Naive thymus-derived CD8-positive, alpha-beta T cell (primary cell): ENCODE measurements at regions not wholly inside any gene's neighbourhood (a gene's known extent, or its start where the extent isn't known, plus 50 kb on each side); places are given as distances from the start of the nearest gene placed in this dataset.
A peak's percentile ranks its signal among the peaks of the same experiment; 100 is the strongest.

Experiments used
- ATAC-seq, 2 donors: fragments of 150-1000 bp; cut with Tn5 transposase in 1 of 2; sonication (Bioruptor Pico), chemical (Tn5 transposase) in 1 of 2; 1 replicate in 1 of 2; 2 replicates in 1 of 2; pipeline ENCODE4 v1.10.0; 2021; ENCODE audit warnings: mild to moderate bottlenecking in 2 of 2, moderate library complexity in 2 of 2
- POLR2A ChIA-PET: fragments of 350-600 bp; sonication (Branson Sonifier 250); formaldehyde crosslinking; loops from one replicate; lab custom pipeline; 2021; ENCODE audit warnings: antibody characterized with exemption; lab: Charles Lee
- DNase-seq, 10 donors: peaks; one replicate each; pipeline versions ENCODE4 v3.0.0 to v3.0.0-alpha.2; 2020 to 2022
- H3K27ac Mint-ChIP-seq, 10 donors: one replicate each; pipeline ENCODE4 v1.8.0; 2020 to 2022; ENCODE audit warnings: mild to moderate bottlenecking in 10 of 10, mixed read lengths in 10 of 10, moderate library complexity in 4 of 10, inconsistent platforms in 1 of 10
- H3K27me3 Mint-ChIP-seq, 5 donors: one replicate each; pipeline ENCODE4 v1.8.0; 2021 to 2022; ENCODE audit warnings: mixed read lengths in 5 of 5
- H3K36me3 Mint-ChIP-seq, 3 donors: one replicate each; pipeline ENCODE4 v1.8.0; 2020 to 2022; ENCODE audit warnings: mixed read lengths in 3 of 3, mild to moderate bottlenecking in 2 of 3, inconsistent platforms in 1 of 3
- H3K4me1 Mint-ChIP-seq, 4 donors: one replicate each; pipeline ENCODE4 v1.8.0; 2021 to 2022; ENCODE audit warnings: mixed read lengths in 4 of 4
- H3K4me3 Mint-ChIP-seq, 10 donors: one replicate each; pipeline ENCODE4 v1.8.0; 2020 to 2022; ENCODE audit warnings: mild to moderate bottlenecking in 10 of 10, mixed read lengths in 10 of 10, moderate library complexity in 6 of 10, inconsistent platforms in 1 of 10
- H3K9me3 Mint-ChIP-seq, 9 donors: one replicate each; pipeline ENCODE4 v1.8.0; 2020 to 2022; ENCODE audit warnings: mixed read lengths in 9 of 9, mild to moderate bottlenecking in 3 of 9, inconsistent platforms in 1 of 9, moderate library complexity in 1 of 9

- peaks cover 0 to 6% (median under 1%) of the 10 kb centered on the region in 4 donors for H3K4me1 Mint-ChIP-seq
- peaks cover 0 to 10% (median 0%) of the 10 kb centered on the region in 5 donors for H3K27me3 Mint-ChIP-seq
- H3K9me3 Mint-ChIP-seq: peaks cover 0 to 3% (median 0%) of the 10 kb centered on the region in 9 donors
- POLR2A ChIA-PET: no interaction called here
- ATAC-seq (no peak), DNase-seq (no peak)
- no peaks in the 10 kb centered on the region for H3K36me3 Mint-ChIP-seq
- H3K4me3 Mint-ChIP-seq: no peak overlapping the region
- H3K27ac Mint-ChIP-seq: no peak overlapping the region
These were observed 233.1 kb downstream of the GADD45G start for GRCh38 chr9:89837934-89838310.

DNA sequence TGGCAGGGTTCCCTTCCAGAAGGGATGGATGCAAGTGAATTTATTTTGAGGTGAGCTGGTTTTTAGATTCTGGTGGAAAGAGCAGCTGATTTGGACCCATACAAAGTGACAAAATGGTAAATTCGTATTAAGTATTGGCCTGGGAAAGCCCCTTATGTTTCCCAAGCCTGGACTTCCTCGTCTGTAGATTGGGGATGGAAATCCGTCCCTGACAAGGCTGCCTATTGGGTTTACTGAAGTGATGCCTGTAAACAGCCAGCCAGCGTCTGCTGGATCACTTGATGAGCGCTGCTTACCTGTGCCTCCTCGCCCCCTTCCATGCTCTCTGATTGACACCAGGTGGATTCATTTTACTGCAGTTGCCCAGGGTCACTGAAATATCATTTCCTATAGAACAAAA, 233.8 kb downstream of the GADD45G start:
- Mint-ChIP-seq H3K36me3 (no peaks in the 10 kb centered on the region), H3K27ac (no peak overlapping the region), H3K4me1 (peaks cover 0 to 3% (median 0%) of the 10 kb centered on the region in 4 donors), H3K4me3 (no peak overlapping the region), H3K27me3 (peaks cover 0 to 10% (median 0%) of the 10 kb centered on the region in 5 donors), H3K9me3 (no peaks in the 10 kb centered on the region)
- DNase-seq (no peak), ATAC-seq (no peak)
- POLR2A ChIA-PET: no interaction called here

DNA sequence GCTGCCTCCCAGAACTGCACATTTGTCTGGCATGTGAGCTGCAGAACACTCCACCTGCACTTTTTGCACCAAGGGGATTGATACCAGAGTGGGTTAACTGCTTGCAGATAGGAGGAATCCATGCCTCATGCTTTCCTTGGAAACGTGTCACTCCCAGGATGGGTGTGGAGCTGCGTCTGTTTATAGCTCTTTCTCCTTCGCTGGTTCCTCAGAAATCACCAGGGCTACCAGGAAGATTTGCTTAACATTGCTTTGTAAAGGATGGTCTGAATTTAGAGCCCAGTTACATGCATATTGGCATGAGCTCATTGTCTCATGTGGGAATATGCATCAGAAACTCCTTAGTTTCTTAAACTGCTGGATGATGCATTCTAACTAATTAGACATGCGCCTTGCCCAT, 234.6 kb downstream of the GADD45G start:
- ATAC-seq (no peak), DNase-seq (no peak)
- Mint-ChIP-seq H3K36me3 (no peaks in the 10 kb centered on the region), H3K27ac (no peak overlapping the region), H3K9me3 (no peaks in the 10 kb centered on the region), H3K27me3 (peaks cover 0 to 10% (median 0%) of the 10 kb centered on the region in 5 donors), H3K4me1 (peaks cover 0 to 3% (median 0%) of the 10 kb centered on the region in 4 donors), H3K4me3 (no peak overlapping the region)
- POLR2A ChIA-PET: interaction anchor here (0.6 kb wide), 1 partner anchor 26 kb away, joined by 5 read pairs; no protein-coding TSS in a partner anchor

DNA sequence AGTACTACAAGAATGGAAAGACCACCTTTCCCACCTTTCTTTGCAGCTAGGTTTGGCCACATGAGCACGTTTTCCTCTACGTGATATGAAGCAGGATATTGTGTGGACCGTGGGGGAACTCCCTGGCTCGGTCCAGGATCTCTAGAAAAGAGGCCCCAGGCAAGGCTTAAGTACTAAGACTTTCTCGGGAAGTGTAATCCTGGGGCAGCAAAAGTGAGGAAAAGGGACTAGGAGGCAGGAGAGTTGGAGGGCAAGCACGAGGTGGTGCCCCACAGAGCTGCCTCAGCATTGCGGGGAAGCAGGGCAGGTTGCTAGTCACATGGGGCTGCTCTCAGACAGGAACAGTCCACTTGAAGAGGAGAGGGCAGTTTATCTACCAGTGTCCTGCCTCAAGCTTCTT, 235.1 kb downstream of the GADD45G start:
- no peak for DNase-seq
- Mint-ChIP-seq H3K4me3 (no peak overlapping the region), H3K9me3 (no peaks in the 10 kb centered on the region), H3K4me1 (peaks cover 0 to 3% (median 0%) of the 10 kb centered on the region in 4 donors), H3K27me3 (peaks cover 0 to 10% (median 0%) of the 10 kb centered on the region in 5 donors), H3K36me3 (no peaks in the 10 kb centered on the region), H3K27ac (no peak overlapping the region)
- POLR2A ChIA-PET: no interaction called here
- no peak for ATAC-seq

DNA sequence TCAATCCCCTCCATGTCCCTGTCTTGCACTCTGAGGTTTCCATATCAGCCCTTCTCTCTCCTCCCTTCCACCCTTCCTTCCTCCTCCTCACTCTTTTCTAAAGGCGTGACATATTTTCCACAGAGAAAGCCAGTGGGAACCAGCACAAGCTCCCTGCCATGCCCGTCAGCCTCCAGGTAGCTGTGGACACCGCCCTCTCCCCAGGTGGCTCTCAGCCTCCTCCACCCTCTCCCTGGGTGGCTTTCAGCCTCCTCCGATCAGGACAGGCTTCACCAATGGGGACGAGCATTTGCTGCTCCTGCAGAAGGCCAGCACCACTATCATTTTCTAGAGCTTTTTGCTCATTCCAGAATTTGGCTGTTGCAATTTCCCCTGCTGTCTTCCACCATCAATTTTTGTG, 236.6 kb downstream of the GADD45G start:
- ATAC-seq: no peak
- Mint-ChIP-seq H3K27me3 (peaks cover 0 to 10% (median 0%) of the 10 kb centered on the region in 5 donors), H3K27ac (peak overlapping the region in 1 of 10 donors; percentile 49), H3K9me3 (no peaks in the 10 kb centered on the region), H3K4me1 (peaks cover 0 to 3% (median 0%) of the 10 kb centered on the region in 4 donors), H3K36me3 (no peaks in the 10 kb centered on the region), H3K4me3 (no peak overlapping the region)
- no peak for DNase-seq
- POLR2A ChIA-PET: no interaction called here

GRCh38 chr9:89842267-89842768, 237.5 kb downstream of the GADD45G start:
- H3K36me3 Mint-ChIP-seq: no peaks in the 10 kb centered on the region
- no peak for ATAC-seq

DNA sequence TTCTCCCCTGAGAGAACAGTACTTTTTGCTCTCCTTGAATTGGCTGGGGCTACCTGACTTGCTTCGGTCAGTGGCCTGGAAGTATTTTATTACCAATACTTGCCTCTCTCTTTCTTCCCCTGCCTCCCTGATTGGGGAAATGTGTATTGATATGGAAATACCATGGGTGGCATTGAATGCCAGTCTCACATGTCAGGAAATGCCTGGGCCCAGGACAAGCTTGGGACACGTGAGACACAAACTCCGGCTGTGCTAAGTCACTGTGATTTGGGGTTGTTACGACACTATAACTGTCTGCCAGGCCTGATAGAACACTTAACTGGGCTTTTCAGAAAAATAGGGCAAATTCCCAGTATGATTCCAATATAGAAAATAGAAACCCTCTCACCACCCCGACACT, 238.3 kb downstream of the GADD45G start:
- H3K9me3 Mint-ChIP-seq: no peaks in the 10 kb centered on the region
- H3K27ac Mint-ChIP-seq: no peak overlapping the region
- POLR2A ChIA-PET: no interaction called here
- ATAC-seq (no peak), DNase-seq (no peak)
- H3K4me1 Mint-ChIP-seq: peaks cover 0 to 3% (median 0%) of the 10 kb centered on the region in 4 donors
- H3K36me3 Mint-ChIP-seq: no peaks in the 10 kb centered on the region
- H3K27me3 Mint-ChIP-seq: peaks cover 0 to 10% (median 0%) of the 10 kb centered on the region in 5 donors
- H3K4me3 Mint-ChIP-seq: no peak overlapping the region

More at GRCh38 chr9:89842267-89842768, 237.5 kb downstream of the GADD45G start:
- H3K9me3 Mint-ChIP-seq: no peaks in the 10 kb centered on the region
- POLR2A ChIA-PET: no interaction called here
- H3K4me1 Mint-ChIP-seq: peaks cover 0 to 3% (median 0%) of the 10 kb centered on the region in 4 donors
- no peak for DNase-seq
- peak overlapping the region in 1 of 10 donors; percentile 53 for H3K27ac Mint-ChIP-seq
- no peak overlapping the region for H3K4me3 Mint-ChIP-seq
- peaks cover 0 to 10% (median 0%) of the 10 kb centered on the region in 5 donors for H3K27me3 Mint-ChIP-seq

GRCh38 chr9:89843591-89843990, 238.8 kb downstream of the GADD45G start:
- POLR2A ChIA-PET: no interaction called here
- Mint-ChIP-seq H3K27ac (no peak overlapping the region), H3K4me3 (no peak overlapping the region), H3K9me3 (no peaks in the 10 kb centered on the region), H3K4me1 (peaks cover 0 to 3% (median 0%) of the 10 kb centered on the region in 4 donors), H3K36me3 (no peaks in the 10 kb centered on the region), H3K27me3 (peaks cover 0 to 10% (median 3%) of the 10 kb centered on the region in 5 donors)
- no peak for ATAC-seq
- no peak for DNase-seq

GRCh38 chr9:89844075-89844474, 239.3 kb downstream of the GADD45G start:
- Mint-ChIP-seq H3K36me3 (no peaks in the 10 kb centered on the region), H3K27me3 (peaks cover 0 to 10% (median 5%) of the 10 kb centered on the region in 5 donors), H3K4me3 (no peak overlapping the region), H3K27ac (no peak overlapping the region), H3K4me1 (peaks cover 0 to 3% (median 0%) of the 10 kb centered on the region in 4 donors), H3K9me3 (no peaks in the 10 kb centered on the region)
- ATAC-seq (no peak), DNase-seq (no peak)
- POLR2A ChIA-PET: no interaction called here

DNA sequence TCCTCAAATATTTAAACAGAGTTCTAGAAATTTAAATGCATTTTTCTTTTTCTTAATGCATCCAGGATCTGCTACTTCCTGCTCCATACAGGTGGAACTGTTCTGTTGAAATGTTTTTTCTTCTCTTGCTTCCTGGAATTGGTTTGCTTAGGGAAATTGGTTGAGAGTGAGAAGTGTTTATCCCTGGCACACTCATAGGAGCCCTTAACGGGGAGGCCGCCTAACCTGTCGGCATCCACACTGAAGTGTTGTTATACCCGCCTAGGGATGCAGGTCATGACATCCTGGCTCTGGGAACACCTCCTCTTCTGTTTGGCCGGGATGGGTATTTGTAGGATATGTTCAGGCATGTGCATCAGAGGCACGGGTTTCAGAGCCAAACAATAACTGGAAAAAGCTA, 239.7 kb downstream of the GADD45G start:
- Mint-ChIP-seq H3K27ac (no peak overlapping the region), H3K9me3 (no peaks in the 10 kb centered on the region), H3K36me3 (no peaks in the 10 kb centered on the region), H3K4me1 (peaks cover 0 to 3% (median 0%) of the 10 kb centered on the region in 4 donors), H3K4me3 (no peak overlapping the region), H3K27me3 (peaks cover 0 to 10% (median 6%) of the 10 kb centered on the region in 5 donors)
- ATAC-seq (no peak), DNase-seq (no peak)
- POLR2A ChIA-PET: no interaction called here

DNA sequence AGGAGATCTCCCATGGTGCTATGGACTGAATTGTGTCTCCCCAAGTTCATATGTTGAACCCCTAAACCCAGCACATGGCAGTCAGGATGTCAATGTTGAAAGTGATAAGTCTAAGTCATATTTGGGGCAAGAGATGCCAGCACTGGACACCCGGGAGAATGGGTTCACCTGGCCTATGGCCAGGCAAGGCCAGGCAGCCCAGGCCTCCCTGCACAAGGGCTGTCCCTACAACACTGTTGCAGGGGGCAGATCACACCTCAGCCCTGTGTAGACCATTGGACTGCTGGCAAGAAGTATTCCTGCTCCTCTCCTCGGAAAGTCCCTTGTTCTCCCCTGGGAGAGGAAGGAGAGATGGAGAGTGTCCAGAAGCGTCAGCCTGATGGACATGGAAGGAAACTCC, 240.5 kb downstream of the GADD45G start:
- DNase-seq: no peak
- Mint-ChIP-seq H3K9me3 (no peaks in the 10 kb centered on the region), H3K36me3 (no peaks in the 10 kb centered on the region), H3K4me3 (no peak overlapping the region), H3K4me1 (peaks cover 0 to 3% (median 0%) of the 10 kb centered on the region in 4 donors), H3K27me3 (peaks cover 0 to 10% (median 6%) of the 10 kb centered on the region in 5 donors), H3K27ac (no peak overlapping the region)
- ATAC-seq: no peak
- POLR2A ChIA-PET: no interaction called here

DNA sequence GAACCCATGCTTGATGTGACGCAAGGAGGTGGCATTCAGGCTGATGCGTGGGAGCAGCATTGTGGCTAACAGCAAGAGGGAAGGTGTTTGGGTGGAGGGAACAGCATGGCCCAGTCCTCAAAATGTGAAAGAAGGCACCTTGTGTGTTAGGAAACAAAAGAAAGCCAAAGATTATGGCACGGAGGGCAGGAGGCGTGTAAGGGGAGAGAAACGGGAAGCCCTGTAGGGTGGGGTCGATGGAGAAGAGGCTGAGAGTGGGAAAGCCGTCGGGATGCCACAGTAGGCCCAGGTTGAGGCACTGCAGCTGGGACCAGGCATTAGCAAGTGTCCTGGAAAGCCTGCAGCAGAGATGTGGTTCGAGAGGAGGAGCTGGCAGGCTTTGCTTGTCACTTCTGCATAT, 241.1 kb downstream of the GADD45G start:
- Mint-ChIP-seq H3K4me1 (peaks cover 0 to 3% (median 0%) of the 10 kb centered on the region in 4 donors), H3K4me3 (no peak overlapping the region), H3K27ac (no peak overlapping the region), H3K9me3 (no peaks in the 10 kb centered on the region), H3K27me3 (peaks cover 0 to 13% (median 6%) of the 10 kb centered on the region in 5 donors), H3K36me3 (no peaks in the 10 kb centered on the region)
- ATAC-seq (no peak), DNase-seq (no peak)
- POLR2A ChIA-PET: no interaction called here

DNA sequence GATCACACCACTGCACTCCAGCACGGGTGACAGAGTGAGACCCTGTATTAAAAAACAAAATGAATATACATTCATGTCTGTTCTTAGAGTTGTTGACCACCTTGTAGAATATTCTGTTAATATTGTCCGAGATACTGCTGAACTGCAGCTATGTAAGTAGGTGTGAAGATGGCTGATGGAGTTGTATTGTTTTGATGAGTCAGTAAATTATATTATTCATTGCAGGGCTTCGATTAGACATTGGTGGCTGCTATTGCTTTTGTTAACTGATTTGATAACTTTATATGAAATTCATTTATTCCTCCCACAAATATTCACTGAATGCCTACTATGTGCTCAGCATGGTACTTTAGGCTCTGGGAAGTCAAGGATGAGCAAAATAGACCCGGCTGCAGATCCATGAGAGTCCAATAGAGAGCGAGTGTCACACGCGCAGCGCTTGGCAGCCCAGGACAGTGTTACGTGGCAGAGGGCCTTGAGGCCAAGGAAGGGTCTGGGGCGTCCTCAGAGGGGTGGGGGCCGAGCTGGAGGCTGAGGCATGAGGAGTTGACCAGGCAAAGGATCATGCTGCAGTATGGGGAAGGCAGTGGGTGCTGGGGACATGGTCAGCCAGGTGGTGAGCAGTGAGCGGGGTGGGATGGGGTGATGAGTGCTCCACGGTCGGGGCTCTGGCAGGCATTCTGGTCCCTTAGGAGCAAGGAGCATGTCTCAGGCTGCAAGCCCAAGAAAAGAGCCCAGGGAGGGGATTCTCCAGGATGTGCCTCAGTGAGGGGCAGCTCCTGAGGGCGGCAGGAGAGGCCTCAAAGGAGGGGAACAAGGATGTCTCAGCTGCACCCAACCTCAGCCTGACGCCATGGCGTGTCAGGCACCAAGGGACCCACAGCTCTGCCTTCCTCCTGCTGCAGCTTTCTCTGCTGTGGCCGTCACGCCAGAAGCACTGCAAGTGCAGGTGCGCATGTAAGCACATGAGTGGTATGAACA, 243.5 kb downstream of the GADD45G start:
- no peak for ATAC-seq
- Mint-ChIP-seq H3K36me3 (no peaks in the 10 kb centered on the region), H3K4me1 (no peaks in the 10 kb centered on the region), H3K9me3 (no peaks in the 10 kb centered on the region), H3K27me3 (peaks cover 0 to 9% (median 3%) of the 10 kb centered on the region in 5 donors), H3K27ac (no peak overlapping the region), H3K4me3 (no peak overlapping the region)
- POLR2A ChIA-PET: no interaction called here
- DNase-seq: no peak
